ENCODE measurements at regions not wholly inside any gene's neighbourhood (a gene's known extent, or its start where the extent isn't known, plus 50 kb on each side); places are given as distances from the start of the nearest gene placed in this dataset.

DNA sequence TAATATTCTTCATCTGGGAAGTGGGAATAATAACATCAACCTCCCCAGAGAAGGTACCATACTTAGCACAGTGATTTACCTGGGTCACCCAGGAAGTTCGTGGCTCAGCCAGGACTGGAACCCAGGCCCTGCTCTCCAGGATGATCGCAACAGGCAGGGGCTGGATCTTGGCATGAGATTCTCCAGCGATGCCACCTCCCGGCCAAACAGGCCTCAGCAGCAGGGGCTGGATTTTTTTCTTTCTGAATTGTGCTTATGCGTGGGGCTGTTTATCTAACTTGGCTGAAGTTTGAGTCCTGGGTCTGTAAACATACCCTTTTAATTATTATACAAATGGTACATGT lies 129.5 kb upstream of the PTPN1 start:
- no peak for TF ChIP-seq YY1 (IDR thresholded peaks at IDR 0.05; ENCODE audit: insufficient read depth, insufficient read length)
- no peak for TF ChIP-seq ZNF274 (IDR thresholded peaks at IDR 0.05; ENCODE audit: low read depth, low read length)
- no peak for TF ChIP-seq SUZ12 (IDR thresholded peaks at IDR 0.05; ENCODE audit: extremely low read depth, insufficient read depth, insufficient read length)

Data from NT2/D1 (cell line).